Common myeloid progenitor, CD34-positive (primary cell): ENCODE measurements at regions not wholly inside any gene's neighbourhood (a gene's known extent, or its start where the extent isn't known, plus 50 kb on each side); places are given as distances from the start of the nearest gene placed in this dataset.
"Not testable (repeated sequence)": the region's sequence is repeated elsewhere in the genome, so short reads cannot be mapped to it uniquely, and the experiment has no call there.

Source experiments
- CTCF ChIA-PET: fragments of 350-600 bp; sonication (Branson Sonifier 250); formaldehyde crosslinking; loops from one replicate; lab custom pipeline; 2021; ENCODE audit warnings: antibody characterized with exemption; lab: Charles Lee
- POLR2A ChIA-PET: fragments of 350-600 bp; sonication (Branson Sonifier 250); formaldehyde crosslinking; loops from one replicate; lab custom pipeline; 2021; ENCODE audit warnings: antibody characterized with exemption; lab: Charles Lee
- DNase-seq, 3 donors: peaks; one replicate each; pipeline versions ENCODE4 v3.0.0 to v3.0.0-alpha.2; 2013
- H3K27ac ChIP-seq, 2 experiments: 1 replicate in 1 of 2; 2 replicates in 1 of 2; pipeline ENCODE4 v1.7.0; 2013; ENCODE audit warnings: inconsistent platforms in 2 of 2, low read length in 2 of 2, mild to moderate bottlenecking in 2 of 2, low read depth in 1 of 2, moderate library complexity in 1 of 2; ENCODE audit not compliant: severe bottlenecking in 2 of 2, insufficient read depth in 1 of 2, poor library complexity in 1 of 2
- H3K27me3 ChIP-seq, 5 experiments: replicated peaks in 2 of 5; 1 replicate in 3 of 5; 2 replicates in 2 of 5; pipeline versions ENCODE4 v1.6.1 to v1.7.0; 2013; ENCODE audit warnings: low read length in 4 of 5, mild to moderate bottlenecking in 2 of 5, moderate library complexity in 2 of 5, inconsistent platforms in 1 of 5; ENCODE audit not compliant: insufficient read depth in 5 of 5, control insufficient read depth in 4 of 5
- H3K36me3 ChIP-seq, 4 experiments: 1 replicate in 2 of 4; 2 replicates in 2 of 4; pipeline versions ENCODE4 v1.6.1 to v1.7.0; 2013; ENCODE audit warnings: low read length in 3 of 4, control low read depth in 1 of 4, mild to moderate bottlenecking in 1 of 4; ENCODE audit not compliant: control insufficient read depth in 4 of 4, insufficient read depth in 4 of 4
- H3K4me1 ChIP-seq, 4 experiments: 1 replicate in 3 of 4; 2 replicates in 1 of 4; pipeline versions ENCODE4 v1.6.1 to v1.7.1; 2013; ENCODE audit warnings: low read length in 3 of 4, mild to moderate bottlenecking in 3 of 4, control low read depth in 1 of 4, inconsistent platforms in 1 of 4, moderate library complexity in 1 of 4; ENCODE audit not compliant: control insufficient read depth in 4 of 4, insufficient read depth in 4 of 4; ENCODE audit errors: control extremely low read depth in 1 of 4
- H3K4me3 ChIP-seq, 7 experiments: 1 replicate in 4 of 7; 2 replicates in 3 of 7; pipeline versions ENCODE4 v1.5.1 to v1.7.0; 2013; ENCODE audit warnings: mild to moderate bottlenecking in 7 of 7, low read length in 6 of 7, moderate library complexity in 6 of 7, inconsistent platforms in 2 of 7, low read depth in 2 of 7, control low read depth in 1 of 7; ENCODE audit not compliant: insufficient read depth in 4 of 7, control insufficient read depth in 1 of 7; ENCODE audit errors: extremely low read depth in 1 of 7
- H3K9me3 ChIP-seq, 5 experiments: 1 replicate in 4 of 5; 2 replicates in 1 of 5; pipeline versions ENCODE4 v1.6.1 to v1.7.1; 2013; ENCODE audit warnings: low read length in 4 of 5, mild to moderate bottlenecking in 2 of 5, inconsistent platforms in 1 of 5, low read depth in 1 of 5, moderate library complexity in 1 of 5; ENCODE audit not compliant: control insufficient read depth in 4 of 5, insufficient read depth in 2 of 5; ENCODE audit errors: control extremely low read depth in 1 of 5
- WGBS: methylation state at CpG from one replicate; pipeline ENCODE4 v1.1.5; 2013; ENCODE audit not compliant: insufficient coverage; 5-methylcytosine and 5-hydroxymethylcytosine counted together

DNA sequence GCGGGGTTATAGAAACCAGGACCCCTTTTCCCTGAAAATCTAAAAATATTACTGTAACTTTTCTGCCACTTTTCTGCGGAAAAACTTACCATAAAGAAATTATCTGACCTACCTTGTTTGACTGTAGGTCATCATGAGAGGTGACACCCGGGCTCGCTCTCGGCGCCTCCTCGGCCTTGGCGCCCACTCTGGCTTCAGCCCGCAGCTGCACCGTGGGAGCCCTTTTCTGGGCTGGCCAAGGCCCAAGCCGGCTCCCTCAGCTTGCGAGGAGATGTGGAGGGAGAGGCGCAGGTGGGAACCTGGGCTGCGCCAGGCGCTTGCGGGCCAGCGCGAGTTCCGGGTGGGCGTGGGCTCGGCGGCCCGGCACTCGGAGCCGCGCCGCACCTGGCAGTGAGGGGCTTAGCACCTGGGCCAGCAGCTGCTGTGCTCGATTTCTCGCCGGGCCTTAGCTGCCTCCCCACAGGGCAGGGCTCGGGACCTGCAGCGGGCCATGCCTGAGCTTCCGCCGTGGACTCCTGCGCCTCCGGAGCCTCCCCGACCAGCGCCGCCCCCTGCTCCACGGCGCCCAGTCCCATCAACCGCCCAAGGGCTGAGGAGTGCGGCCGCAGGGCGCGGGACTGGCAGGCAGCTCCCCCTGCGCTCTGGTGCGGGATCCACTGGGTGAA lies 107.7 kb upstream of the DNAJC10 start:
- no peaks in the 10 kb centered on the region for H3K36me3 ChIP-seq
- peaks cover 0 to 5% (median 0%) of the 10 kb centered on the region in 5 experiments for H3K9me3 ChIP-seq
- H3K4me3 ChIP-seq = no peak overlapping the region
- no peak for DNase-seq
- H3K27me3 ChIP-seq = no peaks in the 10 kb centered on the region
- H3K27ac ChIP-seq = no peak overlapping the region
- ChIA-PET POLR2A (no interaction called here), CTCF (interaction anchor here (0.6 kb wide), 1 partner anchor 41 kb away, joined by 3 read pairs; no protein-coding TSS in a partner anchor)
- WGBS = 95% methylated on average over 42 of the region's 48 CpGs
- H3K4me1 ChIP-seq = no peaks in the 10 kb centered on the region

DNA sequence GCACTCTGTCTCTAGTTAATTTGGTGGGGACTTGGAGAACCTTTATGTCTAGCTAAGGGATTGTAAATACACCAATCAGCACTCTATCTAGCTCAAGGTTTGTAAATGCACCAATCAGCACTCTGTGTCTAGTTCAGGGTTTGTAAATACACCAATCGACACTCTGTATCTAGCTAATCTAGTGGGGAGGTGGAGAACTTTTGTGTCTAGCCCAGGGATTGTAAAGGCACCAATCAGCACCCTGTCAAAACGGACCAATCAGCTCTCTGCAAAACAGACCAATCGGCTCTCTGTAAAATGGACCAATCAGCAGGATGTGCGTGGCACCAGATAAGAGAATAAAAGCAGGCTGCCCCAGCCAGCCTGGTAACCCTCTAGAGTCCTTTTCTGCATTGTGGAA lies 107.1 kb upstream of the DNAJC10 start:
- WGBS = 98% methylated on average over 3 of the region's 4 CpGs
- H3K4me3 ChIP-seq, CTCF ChIA-PET: not testable (repeated sequence)

GRCh38 chr2:182610231-182610630 lies 105.8 kb upstream of the DNAJC10 start:
- H3K36me3 ChIP-seq = no peaks in the 10 kb centered on the region
- H3K9me3 ChIP-seq = peaks cover 0 to 5% (median 0%) of the 10 kb centered on the region in 5 experiments
- no peak for DNase-seq
- H3K27me3 ChIP-seq = no peaks in the 10 kb centered on the region
- H3K27ac ChIP-seq = no peak overlapping the region
- no peaks in the 10 kb centered on the region for H3K4me1 ChIP-seq
- CTCF ChIA-PET = interaction anchor here (0.6 to 0.7 kb wide), 2 partner anchors 10 to 122 kb away, joined by 3 read pairs; no protein-coding TSS in a partner anchor
- WGBS = 100% methylated on average over 2 of the region's 2 CpGs
- POLR2A ChIA-PET = no interaction called here
- H3K4me3 ChIP-seq = no peak overlapping the region

More for the DNA sequence above, 107.1 kb upstream of the DNAJC10 start:
- POLR2A ChIA-PET, H3K27ac ChIP-seq, H3K27me3 ChIP-seq, H3K36me3 ChIP-seq, DNase-seq, H3K9me3 ChIP-seq, H3K4me1 ChIP-seq: not testable (repeated sequence)

DNA sequence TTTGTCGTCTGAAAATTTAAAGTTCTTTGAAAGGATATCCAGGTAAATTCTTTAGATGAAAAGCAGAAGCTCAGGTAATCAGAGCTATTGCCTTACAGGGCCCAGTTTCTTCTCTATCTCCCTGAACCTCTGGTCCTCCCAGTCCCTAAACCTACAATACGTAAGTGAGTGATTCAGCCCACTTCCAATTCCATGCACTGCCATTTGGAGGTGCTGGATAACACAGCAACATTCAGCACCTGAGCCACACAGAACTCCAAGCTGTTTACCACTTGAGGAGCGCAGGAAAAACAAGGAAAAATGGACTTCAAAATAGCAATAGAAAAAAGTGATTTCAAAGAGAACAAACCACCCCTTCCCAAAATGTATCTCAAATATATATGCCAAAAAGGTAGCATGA lies 105.0 kb upstream of the DNAJC10 start:
- POLR2A ChIA-PET = no interaction called here
- no peaks in the 10 kb centered on the region for H3K36me3 ChIP-seq
- H3K27me3 ChIP-seq = no peaks in the 10 kb centered on the region
- H3K4me1 ChIP-seq = no peaks in the 10 kb centered on the region
- H3K27ac ChIP-seq = no peak overlapping the region
- DNase-seq = no peak
- peaks cover 0 to 5% (median 0%) of the 10 kb centered on the region in 5 experiments for H3K9me3 ChIP-seq
- WGBS = 93% methylated on average over 2 of the region's 3 CpGs
- CTCF ChIA-PET = no interaction called here
- no peak overlapping the region for H3K4me3 ChIP-seq

DNA sequence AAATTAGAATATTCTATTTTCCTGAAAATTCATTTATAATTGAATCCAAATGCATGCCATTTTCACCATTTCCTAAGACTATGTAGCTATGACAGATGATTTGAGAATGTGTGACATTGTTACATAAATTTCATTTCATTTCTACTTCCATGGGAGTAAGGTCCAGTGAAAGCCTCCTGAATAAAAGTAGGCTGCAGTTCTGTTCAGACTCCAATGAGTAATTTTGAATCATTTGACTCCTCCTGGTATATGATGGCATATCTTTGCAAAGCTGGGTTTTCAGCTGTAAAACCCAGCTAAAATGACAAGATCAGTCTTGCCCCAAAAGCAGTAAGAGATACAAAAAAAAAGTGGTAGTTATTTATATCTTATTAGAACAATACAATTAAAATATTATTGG lies 101.0 kb upstream of the DNAJC10 start:
- DNase-seq = no peak
- H3K9me3 ChIP-seq = no peaks in the 10 kb centered on the region
- no peak overlapping the region for H3K4me3 ChIP-seq
- no peaks in the 10 kb centered on the region for H3K4me1 ChIP-seq
- ChIA-PET POLR2A (no interaction called here), CTCF (no interaction called here)
- H3K27me3 ChIP-seq = no peaks in the 10 kb centered on the region
- H3K36me3 ChIP-seq = no peaks in the 10 kb centered on the region
- H3K27ac ChIP-seq = no peak overlapping the region

- ChIA-PET POLR2A (no interaction called here), CTCF (no interaction called here)
- Histone ChIP-seq H3K36me3 (no peaks in the 10 kb centered on the region), H3K4me3 (no peak overlapping the region), H3K27ac (no peak overlapping the region), H3K9me3 (no peaks in the 10 kb centered on the region), H3K4me1 (no peaks in the 10 kb centered on the region), H3K27me3 (no peaks in the 10 kb centered on the region)
- DNase-seq = no peak
- 100% methylated on average over 2 of the region's 3 CpGs for WGBS
Observed at GRCh38 chr2:182616471-182617393, 99.3 kb upstream of the DNAJC10 start.

- no peaks in the 10 kb centered on the region for H3K9me3 ChIP-seq
- ChIA-PET CTCF (no interaction called here), POLR2A (no interaction called here)
- WGBS = 93% methylated on average over 4 of the region's 6 CpGs
- no peaks in the 10 kb centered on the region for H3K27me3 ChIP-seq
- H3K36me3 ChIP-seq = no peaks in the 10 kb centered on the region
- no peak overlapping the region for H3K27ac ChIP-seq
- no peaks in the 10 kb centered on the region for H3K4me1 ChIP-seq
- DNase-seq = no peak
- H3K4me3 ChIP-seq = no peak overlapping the region
Observed at GRCh38 chr2:182618672-182619079, 97.4 kb upstream of the DNAJC10 start.
